ENCODE measurements at regions not wholly inside any gene's neighbourhood (a gene's known extent, or its start where the extent isn't known, plus 50 kb on each side); places are given as distances from the start of the nearest gene placed in this dataset.

- Histone ChIP-seq H3K27ac (ENCODE audit: extremely low read length, insufficient read depth, low read length) (no peak overlapping the region), H3K9ac (ENCODE audit: insufficient read depth, low read depth, low read length) (no peak overlapping the region), H3K36me3 (replicated peaks in 1 of 2; ENCODE audit: control insufficient read depth in 1 of 2, insufficient read depth in 2 of 2, low read length in 2 of 2) (no peaks in the 10 kb centered on the region), H4K20me1 (ENCODE audit: insufficient read depth, low read length) (no peaks in the 10 kb centered on the region), H3K4me1 (ENCODE audit: insufficient read depth, low read length) (no peaks in the 10 kb centered on the region), H3K4me2 (ENCODE audit: low read depth, low read length) (no peak overlapping the region), H3K4me3 (replicated peaks in 1 of 3; ENCODE audit: insufficient read depth in 1 of 3, low read depth in 2 of 3, low read length in 3 of 3) (no peak overlapping the region), H3K9me3 (ENCODE audit: low read length) (no peaks in the 10 kb centered on the region), H3K79me2 (ENCODE audit: insufficient read depth, low read length) (no peaks in the 10 kb centered on the region), H2AFZ (ENCODE audit: low read length) (no peak overlapping the region), H3K27me3 (ENCODE audit: control insufficient read depth in 1 of 2, insufficient read depth in 2 of 2, low read length in 2 of 2) (no peaks in the 10 kb centered on the region)
- FAIRE-seq (no peak), ATAC-seq (no peak), DNase-seq (ENCODE audit: low spot score) (no peak)
- WGBS (ENCODE audit: low lambda C conversion rate): 1% methylated on average over 4 of the region's 4 CpGs
- CTCF ChIA-PET (ENCODE audit: low intra/inter-chr PET ratio, low total read pairs): no interaction called here
- in situ Hi-C loops (cut with HindIII; ENCODE audit: extremely low pct_ligation_motif_present, low pct_unique_long_range_greater_than_20kb) (no loop called here), intact Hi-C loops (cut with micrococcal nuclease; ENCODE audit: unreplicated experiment) (no loop called here)
- TF ChIP-seq ZNF777 (CRISPR knock-in tag; IDR thresholded peaks at IDR 0.05): no peak
- no peak for TF ChIP-seq SNAPC5 (CRISPR knock-in tag; IDR thresholded peaks at IDR 0.05; ENCODE audit: borderline replicate concordance)
- TF ChIP-seq USF2 (IDR thresholded peaks at IDR 0.05; ENCODE audit: low read depth, low read length): no peak
- TF ChIP-seq USF2 (CRISPR knock-in tag; IDR thresholded peaks at IDR 0.05; ENCODE audit: borderline replicate concordance): no peak
- no peak for TF ChIP-seq ZBTB10 (CRISPR knock-in tag; IDR thresholded peaks at IDR 0.05; ENCODE audit: borderline replicate concordance)
- no peak for TF ChIP-seq ZNF343 (CRISPR knock-in tag; IDR thresholded peaks at IDR 0.05)
- TF ChIP-seq ZNF367 (CRISPR knock-in tag; IDR thresholded peaks at IDR 0.05; ENCODE audit: borderline replicate concordance): no peak
- TF ChIP-seq HOXA7 (CRISPR knock-in tag; IDR thresholded peaks at IDR 0.05): no peak
- no peak for TF ChIP-seq ZNF850 (CRISPR knock-in tag; conservative IDR thresholded peaks at IDR 0.05)
- no peak for TF ChIP-seq PBX3 (CRISPR knock-in tag; IDR thresholded peaks at IDR 0.05; ENCODE audit: borderline replicate concordance)
- TF ChIP-seq AHR (CRISPR knock-in tag; IDR thresholded peaks at IDR 0.05): no peak
- TF ChIP-seq ZNF772 (CRISPR knock-in tag; IDR thresholded peaks at IDR 0.05): no peak
- BruUV-seq (replicated peaks): no TSS peak
- POLR2A ChIA-PET: no interaction called here
Measured at GRCh38 chr5:9765419-9766140, 135.4 kb upstream of the TAS2R1 start.
